Lower leg skin (tissue), 4 donors: ENCODE measurements at regions not wholly inside any gene's neighbourhood (a gene's known extent, or its start where the extent isn't known, plus 50 kb on each side); places are given as distances from the start of the nearest gene placed in this dataset.
"Not testable (repeated sequence)": the region's sequence is repeated elsewhere in the genome, so short reads cannot be mapped to it uniquely, and the experiment has no call there.

Experiments
- DNase-seq, 2 donors: peaks; one replicate each; pipeline ENCODE4 v3.0.0-alpha.2; 2019; ENCODE audit warnings: low spot score in 2 of 2
- H3K4me3 ChIP-seq: fragments of 200-600 bp; sonication (generic); 2 replicates; pipeline ENCODE4 v1.5.1; 2017; ENCODE audit warnings: mild to moderate bottlenecking, low read depth; ENCODE audit not compliant: poor library complexity, severe bottlenecking
- POLR2A ChIP-seq, 2 donors: fragments of 450-650 bp; IDR thresholded peaks; one replicate each; pipeline ENCODE4 v1.6.1; 2016 to 2017; ENCODE audit warnings: antibody characterized with exemption in 2 of 2, mild to moderate bottlenecking in 1 of 2, moderate library complexity in 1 of 2
- WGBS, 2 donors: methylation state at CpG; one replicate each; pipeline ENCODE4 v1.1.5; 2018; 5-methylcytosine and 5-hydroxymethylcytosine counted together
- intact Hi-C: fragments of 100-400 bp; cut with DNase I; formaldehyde crosslinking; loops from one replicate; pipeline ENCODE4 v1.15.0; 2023; ENCODE audit warnings: low total_unique reads
- TF ChIP-seq, protein P1 (sequence below), 3 donors: fragments of 450-650 bp; IDR thresholded peaks; one replicate each; pipeline ENCODE4 v1.5.1; 2016; ENCODE audit warnings: antibody characterized with exemption in 3 of 3, mild to moderate bottlenecking in 3 of 3, moderate library complexity in 2 of 3

- TF ChIP-seq, protein P1, sequence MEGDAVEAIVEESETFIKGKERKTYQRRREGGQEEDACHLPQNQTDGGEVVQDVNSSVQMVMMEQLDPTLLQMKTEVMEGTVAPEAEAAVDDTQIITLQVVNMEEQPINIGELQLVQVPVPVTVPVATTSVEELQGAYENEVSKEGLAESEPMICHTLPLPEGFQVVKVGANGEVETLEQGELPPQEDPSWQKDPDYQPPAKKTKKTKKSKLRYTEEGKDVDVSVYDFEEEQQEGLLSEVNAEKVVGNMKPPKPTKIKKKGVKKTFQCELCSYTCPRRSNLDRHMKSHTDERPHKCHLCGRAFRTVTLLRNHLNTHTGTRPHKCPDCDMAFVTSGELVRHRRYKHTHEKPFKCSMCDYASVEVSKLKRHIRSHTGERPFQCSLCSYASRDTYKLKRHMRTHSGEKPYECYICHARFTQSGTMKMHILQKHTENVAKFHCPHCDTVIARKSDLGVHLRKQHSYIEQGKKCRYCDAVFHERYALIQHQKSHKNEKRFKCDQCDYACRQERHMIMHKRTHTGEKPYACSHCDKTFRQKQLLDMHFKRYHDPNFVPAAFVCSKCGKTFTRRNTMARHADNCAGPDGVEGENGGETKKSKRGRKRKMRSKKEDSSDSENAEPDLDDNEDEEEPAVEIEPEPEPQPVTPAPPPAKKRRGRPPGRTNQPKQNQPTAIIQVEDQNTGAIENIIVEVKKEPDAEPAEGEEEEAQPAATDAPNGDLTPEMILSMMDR (IDR thresholded peaks at IDR 0.05): no peak
- TF ChIP-seq POLR2A (IDR thresholded peaks at IDR 0.05): no peak
- no peak for DNase-seq
- intact Hi-C loops: no loop called here
- WGBS, 2 donors: 84 to 86% methylated on average over 5 of the region's 5 CpGs
- H3K4me3 ChIP-seq: no peak overlapping the region
Observed at GRCh38 chr7:68823996-68824780, 774.1 kb upstream of the AUTS2 start.

DNA sequence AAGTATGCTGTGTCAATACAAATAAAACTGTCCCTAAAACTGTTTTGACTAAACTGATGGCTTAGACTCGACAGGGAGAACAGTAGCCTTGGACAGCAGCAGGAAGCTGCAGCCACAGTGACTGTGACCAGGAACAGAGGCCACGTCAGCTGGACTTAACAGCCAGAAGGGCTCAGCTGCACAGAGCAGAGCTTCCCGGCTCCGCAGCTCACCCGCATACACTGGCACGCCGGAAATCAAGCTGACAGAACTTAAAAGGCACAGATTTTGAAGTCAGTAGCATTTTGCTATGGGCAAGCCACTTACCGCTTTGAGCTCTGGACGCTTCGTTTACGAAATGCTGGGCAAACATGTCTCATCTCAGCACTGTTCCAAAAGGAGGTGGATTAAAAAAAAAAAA is 769.7 kb upstream of the AUTS2 start:
- intact Hi-C loops: no loop called here
- H3K4me3 ChIP-seq: no peak overlapping the region
- no peak for DNase-seq
- WGBS, 2 donors: 50 to 51% methylated on average over 11 of the region's 11 CpGs
- no peak for TF ChIP-seq POLR2A (IDR thresholded peaks at IDR 0.05)
- TF ChIP-seq, protein P1 (IDR thresholded peaks at IDR 0.05): no peak

- intact Hi-C loops: no loop called here
Observed at GRCh38 chr7:68833422-68833821, 764.9 kb upstream of the AUTS2 start.

DNA sequence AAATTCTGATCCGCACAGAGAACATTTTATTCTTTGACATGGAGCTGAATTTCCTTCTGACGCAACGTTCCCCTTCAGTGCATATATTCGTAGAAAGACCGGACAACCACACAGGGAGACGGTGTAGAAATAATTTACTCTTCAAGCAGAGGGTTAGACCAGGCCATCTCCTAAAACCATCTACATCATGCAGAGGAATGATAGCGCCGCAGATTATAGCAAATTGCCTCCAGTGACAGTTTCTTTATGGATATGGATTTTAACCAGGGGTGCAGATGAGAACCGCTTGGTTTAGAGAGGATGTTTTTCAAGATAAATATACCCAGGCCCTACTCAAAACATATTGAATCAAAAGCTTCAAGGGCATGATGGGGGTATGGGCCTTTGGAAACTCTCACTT is 759.3 kb upstream of the AUTS2 start:
- WGBS, 2 donors: 94% methylated on average over 9 of the region's 9 CpGs
- TF ChIP-seq, protein P1 (IDR thresholded peaks at IDR 0.05): no peak
- no peak for TF ChIP-seq POLR2A (IDR thresholded peaks at IDR 0.05)
- no peak overlapping the region for H3K4me3 ChIP-seq
- no peak for DNase-seq
- intact Hi-C loops: no loop called here

More at GRCh38 chr7:68833422-68833821, 764.9 kb upstream of the AUTS2 start:
- no peak for DNase-seq
- TF ChIP-seq, protein P1 (IDR thresholded peaks at IDR 0.05): no peak
- no peak for TF ChIP-seq POLR2A (IDR thresholded peaks at IDR 0.05)
- 57 to 59% methylated on average over 4 of the region's 4 CpGs for WGBS, 2 donors
- H3K4me3 ChIP-seq: no peak overlapping the region

GRCh38 chr7:68840991-68841390 is 757.3 kb upstream of the AUTS2 start:
- no peak for DNase-seq
- intact Hi-C loops: no loop called here
- TF ChIP-seq, protein P1 (IDR thresholded peaks at IDR 0.05): no peak
- no peak for TF ChIP-seq POLR2A (IDR thresholded peaks at IDR 0.05)
- H3K4me3 ChIP-seq: no peak overlapping the region
- 43% methylated on average over 9 of the region's 9 CpGs for WGBS, 2 donors

DNA sequence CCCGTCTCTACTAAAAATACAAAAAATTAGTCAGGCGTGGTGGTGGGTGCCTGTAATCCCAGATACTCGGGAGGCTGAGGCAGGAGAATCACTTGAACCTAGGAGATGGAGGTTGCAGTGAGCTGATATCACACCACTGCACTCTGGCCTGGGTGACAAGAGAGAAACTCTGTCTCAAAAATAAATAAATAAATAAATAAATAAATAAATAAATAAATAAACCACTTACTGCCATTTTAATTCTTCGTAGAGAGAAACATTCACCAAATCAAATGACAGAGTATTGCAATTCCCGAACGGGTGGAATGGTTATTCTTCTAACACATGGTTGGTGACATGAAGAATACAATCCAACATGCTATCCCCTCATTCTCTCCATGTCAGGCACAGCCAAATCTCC is 754.3 kb upstream of the AUTS2 start:
- DNase-seq, H3K4me3 ChIP-seq, intact Hi-C loops: not testable (repeated sequence)
- WGBS, 2 donors: 92 to 93% methylated on average over 6 of the region's 6 CpGs
